BJ (cell line): ENCODE measurements at regions not wholly inside any gene's neighbourhood (a gene's known extent, or its start where the extent isn't known, plus 50 kb on each side); places are given as distances from the start of the nearest gene placed in this dataset.

Experiments used
- CTCF ChIA-PET: fragments of 350-600 bp; formaldehyde crosslinking; extraction: SDS; loops from one replicate; lab custom pipeline; 2021; ENCODE audit warnings: antibody characterized with exemption, inconsistent platforms; lab: Yijun Ruan, JAX
- POLR2A ChIA-PET: fragments of 300-600 bp; sonication (Branson Sonifier 250); formaldehyde crosslinking; extraction: SDS; loops from one replicate; lab custom pipeline; 2021; ENCODE audit warnings: antibody characterized with exemption; lab: Charles Lee
- DNase-seq: peaks from one replicate; pipeline ENCODE4 v3.0.0-alpha.2; 2011; ENCODE audit warnings: low read depth
- H3K27me3 ChIP-seq: 2 replicates; pipeline ENCODE4 v1.6.0; 2011; ENCODE audit warnings: low read length; ENCODE audit not compliant: control insufficient read depth, insufficient read depth
- H3K36me3 ChIP-seq: 2 replicates; pipeline ENCODE4 v1.5.1; 2011; ENCODE audit warnings: low read length; ENCODE audit not compliant: control insufficient read depth, insufficient read depth
- H3K4me3 ChIP-seq: 2 replicates; pipeline ENCODE4 v1.5.1; 2011; ENCODE audit warnings: low read depth, mild to moderate bottlenecking, control low read depth, low read length
- CTCF ChIP-seq: IDR thresholded peaks from 2 replicates; pipeline ENCODE4 v1.5.1; 2011; ENCODE audit warnings: low read depth, mild to moderate bottlenecking, control low read depth, inconsistent platforms, low read length, moderate library complexity; ENCODE audit not compliant: insufficient read depth

- no peaks in the 10 kb centered on the region for H3K36me3 ChIP-seq
- TF ChIP-seq CTCF = no peak
- POLR2A ChIA-PET = no interaction called here
- H3K4me3 ChIP-seq = no peak overlapping the region
- DNase-seq = no peak
- CTCF ChIA-PET = no interaction called here
- H3K27me3 ChIP-seq = no peaks in the 10 kb centered on the region
These were observed 648.7 kb downstream of the IRX1 start for GRCh38 chr5:4244306-4244705.

GRCh38 chr5:4245076-4245475 is 649.4 kb downstream of the IRX1 start:
- ChIA-PET POLR2A (no interaction called here), CTCF (no interaction called here)
- no peak for TF ChIP-seq CTCF
- H3K36me3 ChIP-seq = no peaks in the 10 kb centered on the region
- no peak overlapping the region for H3K4me3 ChIP-seq
- no peak for DNase-seq
- H3K27me3 ChIP-seq = no peaks in the 10 kb centered on the region

DNA sequence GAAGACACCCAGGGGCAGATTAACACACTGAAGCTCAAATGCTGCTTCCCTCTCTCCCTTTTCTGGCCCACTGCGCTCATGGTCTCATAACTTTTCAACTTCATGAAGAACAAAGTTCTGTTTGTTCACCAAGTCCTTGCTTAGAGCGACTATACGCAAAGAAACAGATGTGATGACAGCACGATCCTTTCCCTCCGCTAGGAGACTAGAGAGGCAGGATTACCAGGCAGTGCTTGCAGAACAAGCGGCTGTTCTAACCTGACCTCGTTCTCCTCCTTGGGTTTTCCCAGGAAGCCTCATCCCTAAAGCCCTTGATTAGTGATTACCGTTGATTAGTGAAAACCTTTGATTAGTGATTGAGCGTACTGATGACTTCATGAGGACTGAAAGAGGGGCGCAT is 649.9 kb downstream of the IRX1 start:
- POLR2A ChIA-PET = no interaction called here
- Histone ChIP-seq H3K36me3 (no peaks in the 10 kb centered on the region), H3K4me3 (no peak overlapping the region), H3K27me3 (no peaks in the 10 kb centered on the region)
- CTCF ChIA-PET = no interaction called here
- no peak for TF ChIP-seq CTCF
- DNase-seq = no peak

GRCh38 chr5:4246447-4246846 is 650.8 kb downstream of the IRX1 start:
- Histone ChIP-seq H3K36me3 (no peaks in the 10 kb centered on the region), H3K4me3 (no peak overlapping the region), H3K27me3 (no peaks in the 10 kb centered on the region)
- DNase-seq = no peak
- ChIA-PET POLR2A (no interaction called here), CTCF (no interaction called here)
- no peak for TF ChIP-seq CTCF

GRCh38 chr5:4250254-4250653 is 654.6 kb downstream of the IRX1 start:
- DNase-seq = no peak
- Histone ChIP-seq H3K36me3 (no peaks in the 10 kb centered on the region), H3K27me3 (no peaks in the 10 kb centered on the region), H3K4me3 (no peak overlapping the region)
- no peak for TF ChIP-seq CTCF
- POLR2A ChIA-PET = no interaction called here
- CTCF ChIA-PET = no interaction called here
